ENCODE measurements at regions not wholly inside any gene's neighbourhood (a gene's known extent, or its start where the extent isn't known, plus 50 kb on each side); places are given as distances from the start of the nearest gene placed in this dataset.

- TF ChIP-seq CTCF (optimal IDR thresholded peaks at IDR 0.05 in 1 of 3, IDR thresholded peaks at IDR 0.05 in 1 of 3, conservative IDR thresholded peaks at IDR 0.05 in 1 of 3; ENCODE audit: extremely low read depth in 1 of 3, insufficient read depth in 2 of 3, low read length in 3 of 3) (no peak), EZH2 (IDR thresholded peaks at IDR 0.05; ENCODE audit: low read length) (no peak)
- H3K27ac ChIP-seq (ENCODE audit: control insufficient read depth, insufficient read depth, low read length), result no peak overlapping the region
- no peaks in the 10 kb centered on the region for H4K20me1 ChIP-seq (ENCODE audit: control insufficient read depth, extremely low read depth, insufficient read depth, low read length)
- no peak overlapping the region for H3K4me3 ChIP-seq (ENCODE audit: control insufficient read depth in 2 of 3, extremely low read depth in 1 of 3, insufficient read depth in 2 of 3, low read depth in 1 of 3, low read length in 3 of 3)
- H3K36me3 ChIP-seq (ENCODE audit: control insufficient read depth in 2 of 2, extremely low read depth in 1 of 2, insufficient read depth in 2 of 2, low read length in 2 of 2), result no peaks in the 10 kb centered on the region
- H3K4me1 ChIP-seq (ENCODE audit: control insufficient read depth, extremely low read depth, insufficient read depth, low read length), result no peaks in the 10 kb centered on the region
- no peaks in the 10 kb centered on the region for H3K9me1 ChIP-seq (ENCODE audit: control insufficient read depth, extremely low read depth, insufficient read depth, low read length)
- no peak overlapping the region for H3K9ac ChIP-seq (ENCODE audit: control insufficient read depth, extremely low read depth, insufficient read depth, low read length)
- H3K9me3 ChIP-seq (ENCODE audit: control insufficient read depth, low read depth, low read length), result no peaks in the 10 kb centered on the region
- H3K4me2 ChIP-seq (ENCODE audit: control insufficient read depth, extremely low read depth, insufficient read depth, low read depth, low read length), result no peak overlapping the region
- DNase-seq (ENCODE audit: low read depth, low spot score) (no peak), FAIRE-seq (no peak)
- H2AFZ ChIP-seq (ENCODE audit: control insufficient read depth, low read length), result no peak overlapping the region
- H3K27me3 ChIP-seq (ENCODE audit: control insufficient read depth, extremely low read depth, insufficient read depth, low read length), result no peaks in the 10 kb centered on the region
- H3K79me2 ChIP-seq (ENCODE audit: control insufficient read depth, insufficient read depth, low read length), result no peaks in the 10 kb centered on the region
- dilution Hi-C loops (cut with MboI; ENCODE audit: extremely low pct_ligation_motif_present, low sequenced_read_pairs), result no loop called here
Observed at GRCh38 chr10:61183967-61184366, 240.0 kb upstream of the RHOBTB1 start.

GRCh38 chr10:61181832-61182231, 237.8 kb upstream of the RHOBTB1 start:
- dilution Hi-C loops (cut with MboI; ENCODE audit: extremely low pct_ligation_motif_present, low sequenced_read_pairs), result no loop called here
- DNase-seq (ENCODE audit: low read depth, low spot score) (no peak), FAIRE-seq (no peak)

More at GRCh38 chr10:61181832-61182231, 237.8 kb upstream of the RHOBTB1 start:
- Histone ChIP-seq H2AFZ (ENCODE audit: control insufficient read depth, low read length) (no peak overlapping the region), H3K4me3 (ENCODE audit: control insufficient read depth in 2 of 3, extremely low read depth in 1 of 3, insufficient read depth in 2 of 3, low read depth in 1 of 3, low read length in 3 of 3) (no peak overlapping the region), H3K79me2 (ENCODE audit: control insufficient read depth, insufficient read depth, low read length) (no peaks in the 10 kb centered on the region), H3K27me3 (ENCODE audit: control insufficient read depth, extremely low read depth, insufficient read depth, low read length) (no peaks in the 10 kb centered on the region), H3K4me2 (ENCODE audit: control insufficient read depth, extremely low read depth, insufficient read depth, low read depth, low read length) (no peak overlapping the region), H3K9me1 (ENCODE audit: control insufficient read depth, extremely low read depth, insufficient read depth, low read length) (no peaks in the 10 kb centered on the region), H3K4me1 (ENCODE audit: control insufficient read depth, extremely low read depth, insufficient read depth, low read length) (no peaks in the 10 kb centered on the region), H3K9ac (ENCODE audit: control insufficient read depth, extremely low read depth, insufficient read depth, low read length) (no peak overlapping the region), H3K27ac (ENCODE audit: control insufficient read depth, insufficient read depth, low read length) (no peak overlapping the region), H4K20me1 (ENCODE audit: control insufficient read depth, extremely low read depth, insufficient read depth, low read length) (no peaks in the 10 kb centered on the region), H3K9me3 (ENCODE audit: control insufficient read depth, low read depth, low read length) (no peaks in the 10 kb centered on the region), H3K36me3 (ENCODE audit: control insufficient read depth in 2 of 2, extremely low read depth in 1 of 2, insufficient read depth in 2 of 2, low read length in 2 of 2) (no peaks in the 10 kb centered on the region)
- TF ChIP-seq CTCF (optimal IDR thresholded peaks at IDR 0.05 in 1 of 3, IDR thresholded peaks at IDR 0.05 in 1 of 3, conservative IDR thresholded peaks at IDR 0.05 in 1 of 3; ENCODE audit: extremely low read depth in 1 of 3, insufficient read depth in 2 of 3, low read length in 3 of 3), result no peak

Data from keratinocyte (primary cell).